Central memory CD8-positive, alpha-beta T cell (primary cell): ENCODE measurements at regions not wholly inside any gene's neighbourhood (a gene's known extent, or its start where the extent isn't known, plus 50 kb on each side); places are given as distances from the start of the nearest gene placed in this dataset.

ENCODE experiments used
- ATAC-seq: fragments of 150-1000 bp; cut with Tn5 transposase; replicated peaks from 2 replicates; pipeline ENCODE4 v1.10.0; 2022; ENCODE audit warnings: mild to moderate bottlenecking, moderate FRiP score, moderate number of reproducible peaks; ENCODE audit not compliant: poor library complexity, severe bottlenecking; ENCODE audit errors: extremely low read depth
- DNase-seq, 2 donors: peaks; one replicate each; pipeline ENCODE4 v3.0.0; 2021; ENCODE audit warnings: low spot score in 2 of 2
- H3K27ac Mint-ChIP-seq: one replicate; pipeline ENCODE4 v1.8.0; 2022; ENCODE audit warnings: low read depth, mild to moderate bottlenecking, moderate library complexity, mixed read lengths
- H3K27me3 Mint-ChIP-seq: one replicate; pipeline ENCODE4 v1.8.0; 2022; ENCODE audit warnings: mixed read lengths
- H3K36me3 Mint-ChIP-seq: one replicate; pipeline ENCODE4 v1.8.0; 2022; ENCODE audit warnings: mild to moderate bottlenecking, moderate library complexity, mixed read lengths; ENCODE audit not compliant: insufficient read depth
- H3K4me1 Mint-ChIP-seq: one replicate; pipeline ENCODE4 v1.8.0; 2022; ENCODE audit warnings: mixed read lengths
- H3K4me3 Mint-ChIP-seq: one replicate; pipeline ENCODE4 v1.8.0; 2022; ENCODE audit warnings: mild to moderate bottlenecking, moderate library complexity, mixed read lengths
- H3K9me3 Mint-ChIP-seq: one replicate; pipeline ENCODE4 v1.8.0; 2022; ENCODE audit warnings: mixed read lengths

DNA sequence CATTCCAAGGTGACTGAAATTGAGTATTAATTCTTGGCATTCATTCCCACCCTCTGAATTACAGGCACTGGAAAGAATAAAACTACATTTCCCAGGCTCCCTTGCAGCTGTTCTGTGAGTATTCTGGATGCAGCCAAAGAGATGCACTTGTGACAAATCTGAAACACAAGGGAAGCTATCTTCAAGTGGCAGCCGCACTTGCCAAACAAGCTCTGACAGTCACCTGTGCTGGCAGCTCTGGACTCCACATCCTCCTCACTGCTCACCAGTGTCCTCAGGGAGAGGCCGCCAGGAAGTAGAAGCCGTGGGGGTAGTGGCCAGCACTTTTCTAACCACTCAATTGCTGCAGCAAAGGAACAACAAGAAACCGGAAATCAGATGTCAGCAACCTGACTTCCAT, 275.0 kb downstream of the NR2F1-AS1 start:
- no peak overlapping the region for H3K4me3 Mint-ChIP-seq
- ATAC-seq = no peak

DNA sequence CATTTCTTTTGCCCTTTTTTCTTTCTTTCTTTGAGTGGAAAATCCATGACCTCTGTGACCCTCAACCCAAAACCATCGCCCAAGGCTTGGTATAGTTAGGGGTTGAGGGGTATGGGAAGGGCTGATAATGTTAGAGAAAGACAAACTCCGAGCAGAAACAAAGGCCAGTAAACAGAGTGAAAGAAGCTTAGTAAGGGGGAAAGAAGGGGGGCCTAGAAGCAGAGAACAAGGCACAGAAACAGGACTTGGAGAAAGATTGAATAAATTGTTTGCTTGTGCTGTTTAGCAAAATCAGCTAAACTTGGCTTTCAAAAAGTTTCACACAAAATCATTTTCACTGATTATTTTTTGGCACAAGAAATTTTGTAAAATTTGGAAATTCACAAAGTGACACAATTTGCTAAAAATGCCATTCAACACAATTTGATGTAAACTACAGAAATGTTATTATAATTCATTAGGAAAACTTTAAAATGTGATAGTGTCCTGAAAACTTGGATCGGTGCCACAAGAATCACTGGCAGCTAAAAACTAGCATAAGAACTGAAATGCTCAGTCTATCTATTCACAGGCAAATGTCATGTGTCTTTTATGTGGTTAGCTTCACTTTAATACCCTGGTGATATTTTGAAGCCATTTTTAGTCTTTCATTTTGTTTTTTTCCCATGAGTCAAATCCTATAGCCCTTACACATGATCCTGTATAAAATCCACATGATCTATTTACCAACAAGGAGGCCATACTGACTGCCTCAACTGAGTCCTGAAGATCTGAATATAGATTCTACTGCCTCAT, 276.4 kb downstream of the NR2F1-AS1 start:
- Mint-ChIP-seq H3K36me3 (peaks cover 2% of the 10 kb centered on the region), H3K27me3 (no peaks in the 10 kb centered on the region), H3K27ac (no peak overlapping the region), H3K4me1 (no peaks in the 10 kb centered on the region), H3K4me3 (no peak overlapping the region), H3K9me3 (peaks cover 4% of the 10 kb centered on the region)
- no peak for ATAC-seq
- DNase-seq = no peak

More for the DNA sequence above, 275.0 kb downstream of the NR2F1-AS1 start:
- H3K9me3 Mint-ChIP-seq = peaks cover 4% of the 10 kb centered on the region
- H3K27ac Mint-ChIP-seq = no peak overlapping the region
- DNase-seq = no peak
- no peaks in the 10 kb centered on the region for H3K36me3 Mint-ChIP-seq
- H3K4me1 Mint-ChIP-seq = no peaks in the 10 kb centered on the region
- no peaks in the 10 kb centered on the region for H3K27me3 Mint-ChIP-seq

DNA sequence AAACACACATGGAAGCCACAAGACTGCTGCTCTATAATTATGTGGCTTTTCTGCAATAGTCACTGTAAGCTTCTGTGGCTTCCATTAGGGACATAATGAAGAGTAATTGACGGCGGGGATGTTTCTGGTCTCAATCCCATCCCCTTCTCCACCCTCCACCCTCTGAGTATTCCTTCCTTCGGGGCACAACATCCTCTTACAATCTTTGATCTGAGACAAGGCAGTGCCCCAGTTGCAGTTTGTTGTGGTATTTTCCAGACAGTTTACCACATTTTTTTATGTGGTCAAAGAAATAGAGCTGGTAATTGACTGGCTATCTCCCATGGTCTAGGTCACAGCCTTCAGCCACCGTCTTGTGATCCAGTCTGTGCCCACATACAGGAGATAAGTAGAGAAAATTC, 277.7 kb downstream of the NR2F1-AS1 start:
- Mint-ChIP-seq H3K27me3 (no peaks in the 10 kb centered on the region), H3K4me1 (no peaks in the 10 kb centered on the region), H3K27ac (no peak overlapping the region), H3K9me3 (peaks cover 4% of the 10 kb centered on the region), H3K4me3 (no peak overlapping the region), H3K36me3 (peaks cover 2% of the 10 kb centered on the region)
- ATAC-seq (no peak), DNase-seq (no peak)

DNA sequence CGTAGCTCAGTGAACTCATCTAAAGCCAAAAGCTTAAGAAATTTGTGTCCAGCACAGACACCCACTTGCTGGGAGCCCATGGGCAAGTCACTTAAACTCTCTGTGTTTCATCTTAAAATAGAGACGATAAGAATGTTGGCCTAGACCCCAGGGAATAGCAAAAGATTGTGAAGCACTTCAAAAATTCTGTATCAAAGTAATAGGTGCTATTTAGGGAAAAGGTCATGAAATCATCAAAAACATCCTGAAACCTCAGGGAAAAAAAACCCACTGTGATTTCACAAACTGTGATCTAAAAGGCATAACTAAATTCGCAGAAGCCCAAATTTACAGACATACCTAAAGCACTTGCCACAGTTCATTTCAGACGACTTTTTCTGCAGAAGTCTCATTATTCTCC, 278.3 kb downstream of the NR2F1-AS1 start:
- no peaks in the 10 kb centered on the region for H3K4me1 Mint-ChIP-seq
- no peaks in the 10 kb centered on the region for H3K27me3 Mint-ChIP-seq

DNA sequence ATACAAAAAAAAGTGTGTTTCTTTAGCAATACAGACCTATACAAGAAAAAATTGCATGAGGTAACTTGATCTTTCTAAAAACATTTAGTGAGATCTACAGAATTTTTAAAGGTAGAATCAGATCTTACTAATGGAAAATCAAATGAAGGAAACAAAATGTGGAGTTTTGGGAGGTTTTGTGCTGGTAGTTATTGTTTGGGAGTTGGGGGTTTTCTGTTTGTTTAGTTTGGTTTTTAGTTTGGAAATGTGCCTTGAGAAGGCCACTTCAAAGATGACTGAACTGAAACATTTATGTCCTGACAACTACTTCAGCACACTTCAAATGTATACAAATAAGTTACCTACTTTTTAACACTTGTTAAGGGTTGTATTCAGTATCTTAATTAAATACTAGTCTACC, 280.1 kb downstream of the NR2F1-AS1 start:
- H3K4me1 Mint-ChIP-seq = no peaks in the 10 kb centered on the region
- ATAC-seq (no peak), DNase-seq (no peak)
- no peaks in the 10 kb centered on the region for H3K9me3 Mint-ChIP-seq
- H3K27me3 Mint-ChIP-seq = no peaks in the 10 kb centered on the region
- H3K36me3 Mint-ChIP-seq = peaks cover 2% of the 10 kb centered on the region
- H3K27ac Mint-ChIP-seq = no peak overlapping the region
- no peak overlapping the region for H3K4me3 Mint-ChIP-seq

More for the DNA sequence above, 278.3 kb downstream of the NR2F1-AS1 start:
- Mint-ChIP-seq H3K9me3 (peaks cover 4% of the 10 kb centered on the region), H3K36me3 (peaks cover 2% of the 10 kb centered on the region), H3K4me3 (no peak overlapping the region), H3K27ac (no peak overlapping the region)
- ATAC-seq (no peak), DNase-seq (no peak)

DNA sequence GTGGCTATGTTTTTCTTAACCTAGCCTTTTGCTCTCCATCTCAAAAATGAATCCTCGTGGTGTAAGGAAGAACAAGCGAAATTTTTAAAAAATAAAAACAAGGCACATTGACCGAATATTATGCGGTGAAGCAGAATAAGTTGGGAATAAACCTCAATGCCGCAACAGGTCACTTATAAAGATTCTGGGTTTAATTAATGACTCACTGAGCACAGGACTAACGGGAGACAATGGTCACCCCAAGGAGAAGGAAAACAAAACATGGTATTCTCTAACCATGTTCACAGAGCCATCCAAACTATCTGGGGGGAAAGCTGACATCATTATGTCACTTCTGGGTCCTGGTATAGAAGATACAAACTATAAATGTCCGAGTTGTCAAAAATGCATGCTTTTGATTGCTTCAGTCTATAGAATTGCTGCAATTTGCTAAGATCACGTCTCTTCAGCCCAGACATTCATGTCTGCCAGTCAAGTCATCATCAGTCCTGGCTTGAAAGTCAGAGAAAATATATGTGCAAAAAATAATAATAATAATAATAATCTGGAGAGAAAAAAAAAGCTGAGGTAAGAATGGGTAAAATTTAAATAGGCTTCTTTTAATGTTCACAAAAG, 280.6 kb downstream of the NR2F1-AS1 start:
- Mint-ChIP-seq H3K27me3 (no peaks in the 10 kb centered on the region), H3K4me3 (no peak overlapping the region), H3K9me3 (peaks cover 4% of the 10 kb centered on the region), H3K4me1 (no peaks in the 10 kb centered on the region), H3K36me3 (peaks cover 2% of the 10 kb centered on the region), H3K27ac (no peak overlapping the region)
- DNase-seq = no peak
- no peak for ATAC-seq

DNA sequence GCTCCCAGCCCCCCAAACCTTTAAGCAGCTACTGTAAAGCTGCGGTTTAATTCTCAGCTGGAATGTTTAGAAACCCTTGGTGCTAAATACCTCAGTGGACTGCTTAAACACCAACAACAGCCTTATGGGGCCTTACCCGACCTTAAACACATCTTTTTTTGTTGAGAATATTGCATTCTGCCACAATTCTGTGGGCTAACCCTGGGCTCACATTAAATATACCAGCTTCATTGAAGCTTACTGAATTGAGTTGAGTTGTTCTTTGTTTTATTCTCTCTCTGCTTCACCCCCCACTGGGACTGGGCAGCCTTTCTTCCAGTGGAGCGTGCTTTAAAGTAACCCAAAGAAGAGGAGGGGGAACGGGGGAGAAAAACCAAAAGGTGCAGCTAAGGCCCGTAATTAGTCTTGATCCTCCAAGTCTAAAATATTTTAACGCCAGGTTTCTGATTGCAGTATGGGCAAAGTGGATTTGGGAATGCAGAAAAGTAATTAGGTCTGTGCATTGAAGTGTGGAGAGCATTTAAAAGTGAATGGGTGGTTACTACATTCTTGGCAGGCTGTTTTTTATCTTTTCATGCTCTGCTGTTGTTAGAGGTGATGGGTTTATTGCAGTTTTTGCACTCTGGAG, 281.2 kb downstream of the NR2F1-AS1 start:
- H3K27ac Mint-ChIP-seq = no peak overlapping the region
- no peak for DNase-seq
- no peaks in the 10 kb centered on the region for H3K4me1 Mint-ChIP-seq
- ATAC-seq = no peak
- no peak overlapping the region for H3K4me3 Mint-ChIP-seq
- H3K27me3 Mint-ChIP-seq = no peaks in the 10 kb centered on the region
- peaks cover 6% of the 10 kb centered on the region for H3K9me3 Mint-ChIP-seq
- H3K36me3 Mint-ChIP-seq = peaks cover 2% of the 10 kb centered on the region

DNA sequence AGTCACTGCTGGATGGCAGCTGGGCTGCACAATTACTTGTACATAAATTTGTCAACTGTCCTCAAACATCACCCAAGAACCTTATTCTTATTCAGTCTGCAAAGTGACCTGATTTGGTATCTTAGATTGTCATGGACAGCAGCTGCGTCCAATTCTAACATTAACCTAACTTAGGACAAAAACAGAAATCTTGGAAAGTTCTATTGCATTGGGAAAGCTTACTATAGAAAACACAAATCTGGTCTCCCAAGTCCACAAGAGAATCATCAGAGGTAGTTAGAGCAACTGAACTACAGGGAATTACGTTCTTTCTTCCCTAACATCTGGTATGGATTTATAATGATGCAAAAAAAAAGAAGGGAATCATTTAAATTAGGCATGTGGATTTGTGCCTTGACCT, 283.9 kb downstream of the NR2F1-AS1 start:
- Mint-ChIP-seq H3K9me3 (peaks cover 6% of the 10 kb centered on the region), H3K4me1 (no peaks in the 10 kb centered on the region), H3K36me3 (peaks cover 2% of the 10 kb centered on the region), H3K4me3 (no peak overlapping the region), H3K27me3 (no peaks in the 10 kb centered on the region), H3K27ac (no peak overlapping the region)
- ATAC-seq (no peak), DNase-seq (no peak)

DNA sequence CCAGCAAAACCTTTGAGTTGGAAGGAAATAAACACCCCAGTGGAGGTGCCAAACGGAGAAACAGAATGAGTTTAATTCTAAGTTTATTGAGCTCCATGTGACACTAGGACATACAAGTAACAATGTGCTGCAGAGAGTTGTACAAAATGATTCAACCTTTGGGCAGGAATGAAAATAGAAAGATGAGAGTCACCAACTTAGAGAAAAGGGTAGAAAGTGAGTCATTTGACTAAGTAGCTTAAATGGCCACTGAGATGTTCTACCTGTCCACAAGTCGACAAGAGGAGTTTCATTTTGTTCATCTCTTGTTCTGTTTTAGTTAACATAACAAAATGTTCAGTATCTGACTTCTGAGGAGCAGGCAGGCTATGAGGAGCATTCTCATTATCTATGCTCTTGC, 284.7 kb downstream of the NR2F1-AS1 start:
- Mint-ChIP-seq H3K4me3 (no peak overlapping the region), H3K4me1 (no peaks in the 10 kb centered on the region), H3K27ac (no peak overlapping the region), H3K27me3 (no peaks in the 10 kb centered on the region), H3K9me3 (peaks cover 6% of the 10 kb centered on the region), H3K36me3 (peaks cover 2% of the 10 kb centered on the region)
- ATAC-seq (no peak), DNase-seq (no peak)

DNA sequence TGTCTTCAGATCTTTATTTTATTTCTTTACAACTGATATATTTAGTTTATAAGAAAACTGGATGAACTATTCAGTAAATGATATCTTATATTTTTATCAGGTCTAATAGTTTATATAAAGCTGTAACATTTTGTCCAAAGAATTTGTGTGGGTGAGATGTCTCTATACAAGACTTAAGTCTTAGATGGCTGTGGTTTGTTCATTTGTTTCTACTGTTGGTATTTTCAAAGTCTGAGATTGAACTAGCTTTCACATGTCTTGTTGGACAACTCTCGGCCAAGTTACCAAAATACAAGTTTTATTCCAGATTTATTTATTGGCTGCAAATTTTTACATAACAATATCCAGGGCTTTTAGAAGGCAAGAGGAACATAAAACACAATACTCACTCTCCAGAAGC, 286.0 kb downstream of the NR2F1-AS1 start:
- Mint-ChIP-seq H3K27me3 (no peaks in the 10 kb centered on the region), H3K4me1 (no peaks in the 10 kb centered on the region), H3K9me3 (peaks cover 6% of the 10 kb centered on the region), H3K27ac (no peak overlapping the region), H3K4me3 (no peak overlapping the region), H3K36me3 (no peaks in the 10 kb centered on the region)
- no peak for DNase-seq
- no peak for ATAC-seq

DNA sequence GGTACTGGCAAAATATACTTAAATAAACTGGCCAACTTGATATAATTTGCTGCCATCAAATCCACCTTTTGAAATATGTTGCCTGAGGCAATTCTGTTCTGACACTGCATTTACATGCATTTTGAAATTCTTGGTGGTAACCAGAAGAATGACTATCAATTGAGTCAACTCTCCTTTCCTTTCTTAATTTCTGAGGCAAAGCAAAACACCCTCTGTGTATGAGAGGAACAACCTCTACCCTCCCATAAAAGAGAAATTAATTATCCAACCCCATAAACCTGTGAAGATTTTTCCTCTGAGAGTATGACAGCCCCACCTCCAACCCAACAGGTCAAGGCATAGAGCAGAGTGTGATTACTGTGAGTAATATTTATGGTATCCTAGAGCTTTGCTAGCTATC, 286.8 kb downstream of the NR2F1-AS1 start:
- no peak for ATAC-seq
- Mint-ChIP-seq H3K27me3 (no peaks in the 10 kb centered on the region), H3K4me1 (no peaks in the 10 kb centered on the region), H3K36me3 (no peaks in the 10 kb centered on the region), H3K9me3 (peaks cover 6% of the 10 kb centered on the region), H3K4me3 (no peak overlapping the region), H3K27ac (no peak overlapping the region)
- DNase-seq = no peak

DNA sequence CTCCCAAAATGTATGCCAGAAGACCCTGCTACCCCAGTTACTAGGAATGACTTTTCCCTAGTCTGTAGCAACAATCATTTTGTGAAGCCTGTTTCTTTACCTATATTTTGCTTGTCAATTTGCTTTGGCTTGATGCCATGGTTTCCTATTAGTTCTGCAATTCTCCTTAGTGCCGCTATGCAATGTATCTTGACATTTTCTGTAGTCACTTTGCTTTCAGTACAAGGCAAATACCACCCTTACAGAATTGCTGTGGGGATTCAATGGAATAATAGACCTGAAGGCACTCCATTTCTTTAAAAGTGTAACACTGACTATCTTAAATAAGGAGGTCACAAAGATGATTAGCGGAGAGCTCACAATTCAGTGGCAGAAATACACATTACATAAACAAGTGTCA, 291.1 kb downstream of the NR2F1-AS1 start:
- Mint-ChIP-seq H3K9me3 (peaks cover 12% of the 10 kb centered on the region), H3K27me3 (no peaks in the 10 kb centered on the region), H3K36me3 (no peaks in the 10 kb centered on the region), H3K4me3 (no peak overlapping the region), H3K4me1 (no peaks in the 10 kb centered on the region), H3K27ac (no peak overlapping the region)
- no peak for DNase-seq
- no peak for ATAC-seq

DNA sequence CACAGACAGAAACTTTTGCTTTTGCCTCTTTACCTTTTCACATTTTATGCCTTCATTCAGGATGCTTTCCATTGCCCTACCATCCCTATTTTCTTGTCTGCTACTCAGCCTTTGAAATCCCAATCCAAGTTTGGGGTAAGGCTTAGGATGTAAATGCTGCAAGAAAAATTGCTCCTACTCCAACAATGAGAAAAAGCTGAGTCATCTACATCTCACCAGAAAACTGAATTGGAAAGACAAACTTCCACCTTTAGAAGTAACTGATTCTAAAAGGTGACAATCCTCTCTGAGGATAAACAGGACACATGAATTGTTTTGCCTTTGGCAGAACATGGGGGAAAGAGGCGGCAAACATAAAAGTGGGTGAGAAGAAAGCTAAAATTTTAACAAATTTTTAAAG, 295.6 kb downstream of the NR2F1-AS1 start:
- Mint-ChIP-seq H3K4me3 (no peak overlapping the region), H3K36me3 (no peaks in the 10 kb centered on the region), H3K4me1 (no peaks in the 10 kb centered on the region), H3K27ac (no peak overlapping the region), H3K27me3 (no peaks in the 10 kb centered on the region), H3K9me3 (peaks cover 12% of the 10 kb centered on the region)
- DNase-seq = no peak
- no peak for ATAC-seq
